ENCODE measurements at regions not wholly inside any gene's neighbourhood (a gene's known extent, or its start where the extent isn't known, plus 50 kb on each side); places are given as distances from the start of the nearest gene placed in this dataset.

DNA sequence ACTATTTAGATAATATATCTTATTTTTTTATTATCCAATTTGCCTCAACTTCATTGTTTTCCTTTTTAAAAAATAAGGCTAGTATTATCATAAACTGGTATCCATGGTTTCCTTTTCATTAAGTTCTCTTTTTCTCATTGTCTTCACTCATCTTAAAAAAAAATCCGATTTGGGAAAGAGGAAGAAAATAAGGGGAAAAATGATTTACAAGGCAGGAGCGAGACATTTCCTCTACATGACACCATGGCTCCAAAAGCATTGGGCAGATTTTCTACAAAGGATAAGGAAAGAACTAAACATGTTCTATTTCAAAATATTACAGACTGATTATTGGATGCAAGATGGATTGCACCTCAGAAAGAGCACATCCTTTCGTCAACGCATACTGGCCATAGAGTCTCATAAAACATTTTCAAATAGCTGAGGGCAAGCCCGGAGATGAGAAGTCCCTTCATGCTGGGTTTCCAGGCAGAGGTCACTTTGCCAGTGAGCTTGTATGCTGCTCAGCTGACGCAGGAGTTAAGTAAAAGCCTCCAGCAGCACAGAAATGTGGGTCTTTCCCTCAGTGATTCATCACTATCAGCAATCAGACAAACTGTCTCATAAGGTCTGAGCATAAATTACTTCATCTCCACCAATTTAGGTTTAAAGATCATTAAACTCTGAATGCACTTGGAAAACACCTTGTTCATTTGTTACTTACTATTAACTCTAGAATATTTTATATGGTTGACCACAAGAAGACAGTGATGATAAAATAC is 129.0 kb upstream of the TNFAIP3 start:
- no peak for DNase-seq

DNA sequence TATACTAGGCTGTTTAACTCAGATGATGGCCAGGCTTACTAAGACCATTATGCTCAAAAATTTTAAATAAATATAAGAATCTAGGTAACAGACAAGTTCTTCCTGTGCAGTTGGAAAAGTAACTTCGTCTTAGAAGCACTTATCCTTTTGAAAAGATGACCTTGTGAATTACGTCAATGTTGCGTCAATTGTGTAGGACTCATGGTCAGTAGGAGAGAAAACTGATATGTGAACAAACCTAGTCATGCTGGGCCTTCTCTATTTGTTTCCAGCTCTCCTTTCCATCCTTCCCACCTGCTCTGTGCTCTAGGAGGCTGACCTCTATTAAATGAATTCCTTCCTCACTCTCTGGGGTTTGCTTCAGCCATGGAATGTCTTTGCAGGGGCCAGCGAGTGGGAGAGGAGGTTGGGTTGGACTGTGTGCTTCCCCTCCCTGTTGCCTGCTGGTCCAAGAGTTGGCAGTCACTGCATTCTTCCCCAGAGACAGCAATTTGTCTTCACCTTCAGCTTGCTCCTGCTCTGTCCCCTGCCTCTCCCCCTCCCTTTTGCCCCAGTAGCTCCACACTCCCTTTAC is 128.0 kb upstream of the TNFAIP3 start:
- DNase-seq: no peak

DNA sequence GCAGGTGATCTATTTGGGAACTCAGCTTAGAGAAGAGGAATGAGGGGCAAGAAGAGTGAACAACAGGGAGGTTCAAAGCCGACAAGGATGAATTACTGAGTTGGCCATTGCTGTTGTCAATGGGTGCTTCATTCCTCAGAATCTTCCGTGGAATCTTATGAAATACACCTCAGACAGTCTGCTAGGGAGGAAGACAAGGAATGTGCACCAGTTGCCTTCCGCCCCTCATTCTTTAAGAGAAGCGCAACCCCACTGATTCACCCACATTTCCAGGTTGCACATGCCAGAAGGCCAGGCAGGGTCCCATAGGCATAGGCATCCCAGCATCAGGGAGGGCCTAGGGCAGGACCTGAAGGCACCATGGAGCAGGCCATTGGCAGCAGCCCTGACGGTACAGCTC is 127.5 kb upstream of the TNFAIP3 start:
- no peak for DNase-seq

DNA sequence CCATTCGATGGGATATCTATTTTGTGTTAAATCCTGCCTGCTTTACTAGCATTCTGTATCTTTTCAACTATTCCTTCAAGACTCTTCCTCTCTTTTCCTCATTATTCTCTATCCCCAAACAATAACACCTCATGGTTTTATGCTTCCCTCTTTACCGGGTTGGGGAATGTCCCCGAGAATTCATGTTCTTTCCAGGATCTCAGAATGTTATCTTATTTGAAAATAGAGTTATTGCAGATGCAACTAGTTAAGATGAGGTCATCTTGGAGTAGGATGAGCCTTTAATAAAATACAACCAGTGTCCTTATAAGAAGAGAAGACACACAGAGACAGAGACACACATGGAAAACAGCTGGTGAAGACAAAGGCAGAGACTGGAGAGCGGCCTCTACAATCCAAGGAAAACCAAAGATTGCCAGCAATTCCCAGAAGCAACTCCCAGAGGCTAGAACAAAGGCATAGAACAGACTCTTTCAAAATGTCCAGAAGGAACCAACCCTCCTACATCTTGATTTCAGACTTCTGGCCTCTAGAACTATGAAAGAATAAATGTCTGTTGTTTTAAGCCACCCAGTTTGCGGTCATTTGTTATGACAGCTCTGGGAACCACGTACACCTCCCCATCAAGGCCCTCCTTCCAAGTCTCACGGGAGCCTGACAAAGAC is 126.8 kb upstream of the TNFAIP3 start:
- DNase-seq: no peak

DNA sequence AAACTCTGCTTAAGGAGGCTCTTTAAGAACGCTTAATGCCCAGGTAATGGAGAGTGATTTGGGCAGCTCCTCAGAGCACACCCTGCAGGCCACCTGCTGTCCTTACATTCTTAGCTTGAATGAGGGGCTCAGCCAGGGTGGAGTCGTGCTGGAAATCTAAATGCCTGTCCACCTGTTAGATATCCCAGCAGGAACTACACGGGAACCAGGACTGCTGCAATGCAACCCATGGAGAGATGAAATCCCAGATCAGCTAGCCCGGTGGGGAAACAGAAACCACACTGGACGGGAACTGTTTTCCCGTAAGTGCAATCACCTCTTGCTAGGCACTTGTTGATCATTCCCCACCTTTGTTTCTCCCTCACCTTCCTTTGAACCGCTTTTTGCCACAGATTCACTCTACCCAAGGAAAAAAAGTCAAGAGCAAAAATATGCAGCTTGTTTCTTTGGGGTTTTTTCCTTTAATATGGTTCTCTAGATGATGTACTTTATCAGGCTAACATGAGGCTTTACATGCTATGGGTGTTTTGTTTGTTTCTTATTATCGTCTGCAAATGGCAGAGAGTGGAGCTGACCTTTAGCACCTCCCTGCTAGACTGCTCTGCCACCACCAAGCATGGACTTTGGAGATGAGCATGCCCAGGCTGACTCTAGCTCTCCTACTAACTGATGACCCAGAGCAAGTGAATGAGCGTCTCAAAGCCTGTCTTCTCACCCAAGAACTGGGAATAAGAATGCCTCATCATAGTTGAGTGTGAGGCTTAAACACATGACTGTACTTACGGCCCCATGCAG is 125.9 kb upstream of the TNFAIP3 start:
- no peak for DNase-seq

DNA sequence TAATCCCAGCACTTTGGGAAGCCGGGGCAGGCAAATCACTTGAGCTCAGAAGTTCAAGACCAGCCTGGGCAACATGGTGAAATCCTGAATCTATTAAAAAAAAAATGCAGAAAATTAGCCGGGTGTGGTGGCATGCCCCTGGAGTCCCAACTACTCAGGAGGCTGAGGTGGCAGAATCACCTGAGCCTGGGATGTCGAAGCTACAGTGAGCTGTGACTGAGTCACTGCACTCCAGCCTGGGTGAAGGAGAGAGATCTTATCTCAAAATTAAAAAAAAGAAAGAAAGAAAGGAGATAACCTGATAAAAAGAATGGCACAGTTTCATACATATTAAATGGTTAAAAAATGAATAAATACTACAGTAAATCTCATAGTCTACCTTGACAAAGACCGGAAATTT is 123.6 kb upstream of the TNFAIP3 start:
- DNase-seq: no peak

DNA sequence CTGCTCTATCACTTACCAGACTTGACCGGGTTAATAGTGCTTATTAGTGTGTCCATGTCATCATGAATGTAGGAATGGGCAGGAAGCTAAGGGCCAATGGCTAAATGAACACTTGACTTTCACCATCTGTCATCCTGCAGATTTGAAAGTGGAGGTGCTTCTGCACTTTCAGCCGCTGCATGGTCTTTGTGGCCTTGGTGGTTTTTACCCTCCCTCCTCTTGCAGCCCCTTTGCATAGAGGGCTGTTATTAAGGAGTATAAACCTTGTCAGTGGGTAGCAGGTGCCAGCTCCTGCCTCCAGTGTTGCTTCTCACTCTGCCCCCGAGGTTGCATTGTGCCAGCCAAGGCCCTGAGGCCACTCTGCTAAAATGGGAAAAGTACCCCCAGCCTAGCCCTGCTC is 122.2 kb upstream of the TNFAIP3 start:
- no peak for DNase-seq

DNA sequence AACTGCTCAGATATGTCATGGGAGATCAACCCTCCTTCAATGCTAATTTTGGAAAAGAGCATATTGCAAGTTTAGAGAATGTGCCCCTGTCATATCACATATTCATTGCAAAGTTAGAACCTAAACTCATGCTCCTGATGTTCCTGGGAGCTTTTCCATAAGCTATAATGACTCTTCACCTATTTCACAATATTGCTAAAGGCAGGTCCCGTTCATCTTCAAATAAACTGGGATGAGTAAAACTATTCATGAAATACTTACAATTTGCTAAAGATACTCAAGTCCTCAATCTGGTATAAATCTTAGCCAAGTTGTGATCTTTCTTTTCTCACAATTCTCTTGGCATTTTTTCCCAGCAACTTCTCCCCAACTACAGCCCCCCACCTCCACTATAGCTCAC is 121.7 kb upstream of the TNFAIP3 start:
- no peak for DNase-seq

DNA sequence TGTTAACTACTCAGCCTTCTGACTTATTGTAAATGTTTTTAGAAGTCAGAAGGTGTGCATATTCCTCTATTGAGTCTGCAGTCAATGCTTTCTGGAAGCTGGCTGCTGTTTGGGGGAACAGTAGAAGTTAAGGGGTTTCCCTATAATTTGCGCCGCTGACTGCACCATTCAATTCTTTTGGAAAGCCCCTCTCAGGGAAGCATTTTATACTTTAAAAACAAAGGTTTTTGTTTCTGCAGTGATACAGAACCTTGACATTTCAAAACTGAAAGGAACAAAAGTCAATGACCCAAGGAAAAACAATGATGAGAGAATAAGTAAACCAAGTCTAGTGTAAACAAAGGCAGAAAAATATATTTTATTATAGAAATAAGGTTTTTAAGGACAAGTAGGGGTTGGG is 120.8 kb upstream of the TNFAIP3 start:
- DNase-seq: no peak

DNA sequence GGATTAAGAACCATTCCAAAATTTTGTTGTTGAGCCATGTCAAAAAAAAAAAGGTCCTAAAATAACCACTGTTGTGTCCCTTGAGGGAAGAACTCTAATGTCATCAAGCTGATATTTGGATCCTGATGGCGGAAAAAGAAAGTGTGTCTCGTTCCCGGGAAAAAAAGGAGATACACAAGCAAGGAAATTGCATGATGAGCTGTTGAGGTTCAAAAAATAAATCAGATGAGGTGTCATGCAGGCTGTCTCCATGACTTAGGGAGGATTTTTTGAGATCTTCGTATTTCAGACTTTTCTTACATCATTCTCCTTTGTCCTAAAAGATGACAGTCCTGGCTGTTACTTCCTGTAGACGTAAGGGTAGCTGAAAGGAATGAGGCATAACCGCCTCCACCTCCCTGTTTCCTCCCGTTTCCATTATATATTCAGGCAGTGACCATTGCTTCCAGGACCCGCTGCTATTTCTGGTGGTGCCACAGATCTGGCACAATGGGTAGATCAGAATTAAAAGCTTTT is 117.3 kb upstream of the TNFAIP3 start:
- DNase-seq: no peak

DNA sequence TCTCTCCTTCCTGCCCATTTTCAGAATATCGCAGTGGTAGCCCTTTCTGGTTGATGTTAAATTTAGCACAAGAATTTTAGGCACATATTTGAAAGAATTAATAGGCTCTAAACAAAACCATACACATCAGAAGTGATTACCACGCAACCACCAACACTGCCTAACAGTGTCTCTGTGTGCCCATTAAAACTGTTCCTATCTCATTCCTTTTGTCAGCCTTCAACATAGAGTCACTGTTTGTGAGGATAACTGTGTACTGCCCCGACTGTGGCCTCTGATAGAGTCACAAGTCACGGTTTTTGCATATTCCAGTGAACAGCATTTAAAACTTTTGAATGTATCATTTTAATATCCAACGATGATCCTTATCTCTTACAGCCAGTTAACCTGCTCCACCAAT is 116.8 kb upstream of the TNFAIP3 start:
- no peak for DNase-seq

DNA sequence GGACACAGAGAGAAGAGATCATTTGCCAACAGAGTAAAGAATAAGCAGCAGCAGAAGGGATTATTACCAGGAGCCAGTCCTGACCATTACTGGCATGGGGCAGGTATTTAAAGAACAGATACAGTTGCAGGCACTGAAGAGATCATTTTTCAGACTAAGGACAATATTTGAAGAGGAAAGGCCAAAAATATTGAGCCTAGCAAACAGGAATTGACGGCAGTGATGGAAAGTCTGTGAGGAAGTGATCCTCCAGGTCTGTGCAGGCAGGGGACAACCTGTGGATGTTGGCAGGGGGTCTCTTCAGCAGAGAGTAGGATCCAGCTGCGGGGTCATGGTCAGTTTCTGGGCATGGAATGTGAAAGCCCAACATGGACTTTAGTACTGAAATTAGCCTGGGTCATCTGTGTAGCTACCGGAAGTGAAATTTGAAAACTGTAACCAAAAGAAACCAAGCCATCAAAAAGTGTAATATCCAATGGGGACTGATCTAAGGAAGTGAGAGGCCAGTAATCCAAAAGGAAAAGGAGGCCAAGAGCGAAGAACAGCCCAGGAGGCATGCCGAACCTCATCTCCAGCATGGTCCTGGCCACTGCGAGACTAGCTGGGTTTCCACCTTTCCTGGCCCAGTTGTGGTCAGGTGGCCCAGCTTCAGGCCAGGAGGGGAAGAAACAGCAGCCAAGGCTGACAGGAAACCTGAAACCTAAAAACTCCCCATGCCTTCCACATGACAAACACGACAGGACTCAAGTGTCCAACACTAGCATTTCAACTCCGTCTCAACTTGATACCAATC is 115.1 kb upstream of the TNFAIP3 start:
- DNase-seq: no peak

DNA sequence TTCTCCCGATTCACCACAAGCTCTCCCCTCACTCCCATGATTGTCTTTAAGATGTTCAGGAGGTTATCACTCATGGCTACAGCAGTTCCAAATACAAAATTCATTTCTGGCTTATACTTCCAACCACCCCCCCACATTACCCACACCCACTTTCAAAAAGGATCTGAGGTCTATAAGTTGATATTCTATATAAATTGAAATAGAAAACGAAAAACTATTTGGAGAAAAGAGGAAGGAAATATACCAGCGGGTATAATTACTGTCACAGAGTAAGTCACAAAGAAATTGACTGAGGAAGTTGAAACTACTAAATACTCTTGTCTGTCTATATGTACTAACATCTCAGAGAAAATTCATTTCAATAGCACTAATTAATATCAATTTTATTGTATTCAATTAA is 112.7 kb upstream of the TNFAIP3 start:
- no peak for DNase-seq

DNA sequence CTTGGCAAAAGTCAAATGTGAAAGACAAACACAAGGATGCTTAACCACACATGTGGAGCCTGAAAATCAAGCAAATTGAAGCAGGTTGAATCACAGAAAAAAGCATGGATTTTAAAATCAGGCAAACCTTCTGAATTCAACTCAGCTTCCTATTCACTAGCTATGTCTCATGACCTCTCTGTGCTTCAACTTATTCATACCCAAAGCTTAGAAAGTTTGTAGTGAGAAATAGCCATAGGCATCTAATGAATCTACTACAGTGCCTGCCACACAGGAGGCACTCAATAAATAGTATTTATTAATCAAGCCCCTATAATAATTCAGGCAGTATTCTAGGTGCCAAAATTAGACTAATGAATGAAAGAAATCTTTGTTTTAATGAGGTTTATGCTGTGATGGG is 112.2 kb upstream of the TNFAIP3 start:
- DNase-seq: no peak

DNA sequence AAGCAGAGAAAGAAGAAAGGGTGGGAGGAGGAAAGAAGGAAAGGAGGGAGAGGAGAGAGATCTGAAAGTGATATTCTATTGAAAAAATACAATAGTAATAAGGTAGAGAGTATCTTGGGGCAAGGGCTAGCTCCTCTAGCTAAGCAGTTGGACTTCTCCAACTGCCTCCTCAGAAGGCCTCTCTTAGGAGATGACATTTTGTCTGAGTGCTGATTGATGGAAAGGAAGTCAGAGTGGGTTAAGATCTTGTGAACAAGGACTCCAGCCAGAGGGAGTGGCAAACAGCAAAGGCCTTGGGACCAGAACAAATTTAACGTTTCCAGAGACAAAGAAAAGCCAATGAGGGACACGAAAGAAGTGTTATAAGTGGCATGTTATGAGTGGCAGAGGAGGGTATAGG is 111.8 kb upstream of the TNFAIP3 start:
- no peak for DNase-seq

DNA sequence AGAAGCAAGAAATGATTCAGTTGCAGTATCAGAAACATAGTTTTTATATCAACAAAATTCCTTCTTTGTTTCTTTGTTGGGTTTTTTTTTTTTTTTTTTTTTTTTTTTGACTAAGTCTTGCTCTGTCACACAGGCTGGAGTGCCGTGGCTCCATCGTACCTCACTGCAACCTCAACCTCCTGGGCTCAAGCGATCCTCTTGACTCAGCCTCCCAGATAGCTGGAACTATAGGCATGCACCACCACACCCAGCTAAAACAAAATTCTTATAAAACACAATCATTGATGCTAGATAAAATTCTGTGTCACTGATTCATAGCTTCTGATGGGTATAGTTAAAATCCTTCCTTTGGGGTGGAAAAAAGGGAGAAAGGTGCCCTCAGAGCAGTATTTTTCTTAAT is 110.3 kb upstream of the TNFAIP3 start:
- no peak for DNase-seq

DNA sequence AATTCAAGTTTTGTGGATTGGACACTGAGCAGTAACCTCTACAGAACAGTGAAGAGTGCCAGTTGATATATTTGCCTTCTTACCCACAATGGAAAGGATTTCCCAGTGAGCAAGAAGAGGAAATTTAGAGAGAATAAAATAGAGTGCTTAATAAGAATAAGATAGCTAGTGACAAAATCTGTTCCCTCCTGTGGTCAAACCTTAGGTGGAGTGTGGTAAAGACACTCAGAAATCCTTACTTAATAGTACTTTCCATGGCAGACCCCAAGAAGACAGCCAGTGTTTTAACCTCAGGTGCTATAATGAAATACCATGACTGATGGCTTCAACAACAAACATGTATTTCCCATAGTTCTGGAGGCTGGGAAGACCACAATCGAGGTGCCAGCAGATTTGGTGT is 108.4 kb upstream of the TNFAIP3 start:
- DNase-seq: no peak

DNA sequence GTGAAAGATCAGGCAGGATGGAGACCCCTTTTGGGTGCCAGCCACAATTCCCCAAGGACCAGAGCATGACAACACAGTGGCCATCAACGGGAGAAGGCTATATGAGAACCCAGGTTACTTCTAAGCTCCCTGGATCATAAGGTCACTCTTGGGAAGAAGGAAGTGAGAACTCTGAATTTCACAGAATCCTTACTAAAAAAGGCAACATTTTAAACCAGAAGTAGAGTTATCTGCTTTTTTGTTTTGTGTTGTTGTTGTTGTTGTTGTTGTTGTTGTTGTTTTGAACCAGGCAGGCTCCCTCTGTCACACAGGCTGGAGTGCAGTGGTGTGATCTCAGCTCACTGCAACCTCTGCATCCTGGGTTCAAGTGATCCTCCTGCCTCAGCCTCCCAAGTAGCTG is 107.4 kb upstream of the TNFAIP3 start:
- DNase-seq: no peak

DNA sequence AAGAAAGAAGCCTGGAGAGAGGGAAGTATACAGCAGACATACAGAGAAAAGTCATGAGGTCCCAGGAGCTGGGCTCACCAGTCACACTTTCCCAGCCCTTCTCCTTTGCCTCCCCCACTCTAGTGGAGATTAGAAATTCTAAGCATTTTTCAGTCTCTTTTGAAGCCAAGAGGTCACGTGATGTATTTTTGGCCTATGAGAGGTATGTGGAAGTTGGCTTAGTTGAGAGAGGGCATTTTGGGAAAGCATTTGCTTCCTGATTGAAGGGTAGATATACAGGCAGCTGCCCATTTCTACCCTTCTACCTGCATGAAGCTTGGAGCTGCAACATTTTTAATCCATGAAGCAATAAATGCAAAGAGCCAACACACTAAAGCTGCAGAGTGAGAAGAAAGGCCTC is 106.0 kb upstream of the TNFAIP3 start:
- DNase-seq: no peak

DNA sequence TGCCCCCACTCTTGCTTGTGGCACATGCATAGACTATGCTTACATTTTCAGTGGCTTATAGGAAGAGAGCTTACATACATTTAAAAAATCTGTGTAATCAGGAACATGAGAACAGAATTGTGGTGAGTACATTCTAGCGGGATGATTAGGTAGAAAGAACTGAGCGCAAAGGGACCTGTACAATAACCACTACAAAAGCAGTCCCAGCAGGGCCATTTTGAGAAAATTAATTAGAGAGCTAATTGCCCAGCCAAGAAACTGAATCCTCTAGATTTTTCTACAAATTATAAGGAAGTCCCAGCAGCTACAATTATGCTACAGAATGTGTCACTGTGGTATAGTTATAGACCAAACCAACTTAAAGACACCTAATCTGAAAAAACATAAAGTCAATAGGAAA is 105.6 kb upstream of the TNFAIP3 start:
- no peak for DNase-seq

DNA sequence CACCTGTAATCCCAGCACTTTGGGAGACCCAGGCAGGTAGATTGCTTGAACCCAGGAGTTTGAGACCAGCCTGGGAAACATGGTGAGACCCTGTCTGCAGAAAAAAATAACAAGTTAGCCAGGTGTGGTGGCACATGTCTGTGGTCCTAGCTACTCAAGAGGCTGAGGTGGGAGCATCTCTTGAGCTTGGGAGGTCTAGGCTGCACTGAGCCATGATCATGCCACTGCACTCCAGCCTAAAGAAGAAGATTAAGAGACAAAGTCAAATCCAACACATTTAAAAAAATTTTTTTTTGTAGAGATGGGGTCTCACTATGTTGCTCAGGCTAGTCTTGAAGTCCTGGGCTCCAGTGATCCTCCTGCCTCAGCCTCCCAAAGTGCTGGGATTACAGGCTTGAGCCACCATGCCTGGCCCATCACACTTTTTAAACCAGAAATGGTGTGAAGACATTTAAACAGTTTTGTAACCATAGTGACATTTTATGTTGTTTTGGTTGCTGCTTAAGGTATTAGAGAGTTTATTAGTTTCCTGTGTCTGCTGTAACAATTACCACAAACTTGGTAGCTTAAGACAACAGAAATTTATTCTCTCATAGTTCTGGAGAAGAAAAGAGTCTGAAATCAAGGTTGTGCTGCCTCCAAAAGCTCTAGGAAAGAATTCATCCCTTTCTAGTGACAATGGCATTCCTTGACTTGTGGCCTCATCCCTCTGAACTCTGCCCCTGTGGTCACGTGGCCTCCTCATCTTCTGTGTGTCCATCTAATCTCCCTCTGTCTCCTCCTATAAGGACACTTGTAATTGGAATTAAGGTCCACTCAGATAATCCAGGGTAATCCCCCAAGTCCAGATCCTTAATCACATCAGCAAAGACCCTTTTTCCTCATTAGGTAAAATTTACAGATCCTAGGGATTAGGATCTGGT is 104.6 kb upstream of the TNFAIP3 start:
- no peak for DNase-seq

DNA sequence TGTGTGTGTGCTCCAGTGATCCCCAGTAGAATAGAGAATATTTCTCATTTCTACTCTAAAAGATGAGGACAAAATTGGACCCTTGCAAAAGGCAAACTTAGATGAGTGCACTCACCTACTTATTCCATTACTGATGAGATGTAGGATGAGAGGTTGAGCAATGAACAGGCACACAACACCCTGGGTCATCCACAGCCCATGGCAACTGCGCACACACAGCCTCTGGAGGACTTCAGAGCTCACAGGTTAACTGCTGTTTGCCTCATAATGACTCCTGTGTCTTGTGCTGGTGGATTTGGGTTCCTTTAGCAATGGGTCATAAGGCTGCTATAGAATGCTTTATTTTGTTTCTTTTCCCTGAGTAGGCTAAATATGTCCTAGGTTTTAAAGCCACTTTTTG is 103.6 kb upstream of the TNFAIP3 start:
- DNase-seq: no peak
